Stimulated activated CD4-positive, alpha-beta T cell treated with anti-CD3 and anti-CD28 coated beads, Interleukin-12 subunit alpha, Interleukin-12 subunit beta, amount 100 ng/mL, for 48 hours (primary cell): ENCODE measurements at regions not wholly inside any gene's neighbourhood (a gene's known extent, or its start where the extent isn't known, plus 50 kb on each side); places are given as distances from the start of the nearest gene placed in this dataset.

ENCODE experiments used
- DNase-seq, 3 donors: peaks; one replicate each; pipeline ENCODE4 v3.0.0-alpha.2; 2020; ENCODE audit warnings: low read depth in 2 of 3, low spot score in 1 of 3

- no peak for DNase-seq
Observed at GRCh38 chr9:129347316-129348120, 169.5 kb upstream of the IER5L start.

GRCh38 chr9:129346046-129346445, 168.0 kb upstream of the IER5L start:
- DNase-seq, result no peak

DNA sequence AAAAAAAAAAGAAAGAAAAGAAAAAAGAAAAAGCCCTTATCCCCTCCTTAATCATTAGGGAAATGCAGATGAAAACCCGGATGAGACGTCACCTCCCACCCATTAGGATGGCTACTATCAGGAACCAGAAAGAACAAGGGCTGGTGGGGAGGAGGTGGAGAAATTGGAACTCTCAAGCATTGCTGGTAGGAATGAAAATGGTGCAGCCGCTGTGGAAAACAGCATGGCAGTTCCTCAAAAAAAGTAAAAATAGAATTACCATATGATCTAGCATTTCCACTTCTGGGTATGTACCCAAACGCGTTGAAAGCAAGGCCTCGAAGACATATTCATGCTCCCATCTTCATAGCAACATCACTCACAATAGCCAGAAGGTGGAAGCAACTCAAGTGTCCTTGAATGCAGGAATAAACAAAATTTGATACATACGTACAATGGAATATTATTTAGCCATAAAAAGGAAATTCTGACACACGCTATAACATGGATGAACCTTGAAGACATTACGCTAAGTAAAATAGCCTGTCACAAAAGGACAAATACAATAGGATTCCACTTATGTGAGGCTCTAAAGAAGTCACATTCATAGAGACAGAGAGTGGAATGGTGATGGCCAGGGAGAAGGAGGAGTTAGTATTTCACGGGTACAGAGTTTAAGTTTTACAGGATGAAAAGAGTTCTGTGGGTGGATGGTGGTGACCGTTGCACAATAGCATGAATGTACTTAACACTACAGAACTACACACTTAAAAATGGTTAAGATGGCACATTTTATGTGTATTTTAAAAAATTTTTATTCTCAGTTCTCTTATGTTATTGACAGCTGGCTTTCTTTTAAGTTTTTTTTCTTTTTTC, 166.8 kb upstream of the IER5L start:
- no peak for DNase-seq

DNA sequence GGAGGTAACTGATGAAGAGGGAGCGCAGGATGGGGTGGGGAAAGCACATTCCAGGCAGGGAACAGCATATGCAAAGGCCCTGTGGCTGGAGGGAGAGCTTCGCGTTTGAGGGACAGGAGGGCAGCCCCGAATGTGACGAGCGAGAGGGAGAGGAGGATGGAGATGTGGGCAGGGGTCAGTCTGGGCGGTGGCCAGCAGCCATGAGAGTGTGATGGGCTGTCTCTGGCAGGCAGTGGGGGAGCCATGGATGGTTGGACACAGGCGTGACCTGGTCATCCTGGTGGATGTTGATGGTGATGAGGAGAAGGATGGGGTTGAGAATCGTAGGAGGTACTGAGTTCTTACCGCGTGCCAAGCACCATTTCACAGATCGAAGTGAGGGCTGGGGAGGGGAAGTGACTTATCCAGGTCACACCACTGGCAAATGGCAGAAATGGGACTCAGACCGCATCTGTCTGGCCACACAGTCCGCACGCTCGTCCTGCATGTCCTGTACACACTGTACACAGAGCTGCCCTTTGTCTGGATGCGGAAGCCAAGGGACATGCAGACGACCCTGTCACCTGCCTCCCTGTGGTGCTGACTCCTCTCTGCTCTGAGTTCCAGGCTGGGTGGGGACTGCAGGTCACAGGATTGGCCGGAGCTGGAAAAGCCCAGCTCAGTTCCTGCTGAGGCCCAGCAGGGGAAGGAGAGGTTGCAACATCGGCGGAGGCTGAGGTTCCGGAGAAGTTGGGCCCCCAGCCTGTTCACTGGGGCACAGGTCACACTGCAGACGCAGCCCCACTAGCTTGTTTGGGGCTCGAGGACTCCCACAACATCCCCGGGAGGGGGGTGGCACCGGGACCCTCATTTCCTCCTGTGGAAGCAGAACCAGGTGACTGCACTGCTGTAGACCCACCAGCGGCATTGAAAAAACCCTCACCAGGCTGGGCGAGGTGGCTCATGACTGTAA, 165.6 kb upstream of the IER5L start:
- no peak for DNase-seq

DNA sequence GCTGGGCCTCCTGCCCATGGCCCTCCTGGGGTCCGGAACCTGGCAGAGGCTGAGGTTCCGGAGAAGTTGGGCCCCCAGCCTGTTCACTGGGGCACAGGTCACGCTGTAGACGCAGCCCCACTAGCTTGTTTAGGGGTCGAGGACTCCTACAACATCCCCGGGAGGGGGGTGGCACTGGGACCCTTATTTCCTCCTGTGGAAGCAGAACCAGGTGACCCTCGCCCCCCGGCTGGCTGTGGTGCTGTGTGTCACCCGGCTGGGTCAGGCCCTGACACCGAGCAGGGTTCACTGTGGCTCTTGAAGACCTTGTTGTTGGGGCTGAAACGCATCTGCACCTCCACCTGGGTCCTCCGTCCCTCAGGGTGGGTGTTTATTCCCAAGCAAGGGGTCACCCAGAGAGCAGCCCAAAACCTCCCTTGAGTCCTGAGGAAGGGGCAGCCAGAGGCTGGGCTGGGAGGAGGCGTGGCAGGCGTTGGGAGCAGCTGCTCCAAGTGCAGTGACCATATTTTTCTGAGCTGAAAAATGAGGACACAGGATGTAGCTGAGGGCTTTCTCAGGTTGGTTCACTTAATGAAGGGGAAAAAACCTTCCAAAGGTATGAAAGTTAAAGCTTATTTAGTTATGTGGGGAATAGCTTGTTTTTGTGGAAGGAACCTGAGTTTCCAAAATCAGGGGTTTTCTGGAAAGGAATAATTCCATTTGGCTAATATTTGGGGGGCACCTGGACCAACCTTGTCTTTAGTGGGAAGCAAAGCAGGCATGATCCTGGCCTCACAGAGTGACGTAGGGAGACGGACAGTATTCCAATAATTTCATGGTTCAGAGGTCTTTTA, 164.7 kb upstream of the IER5L start:
- DNase-seq, result no peak

DNA sequence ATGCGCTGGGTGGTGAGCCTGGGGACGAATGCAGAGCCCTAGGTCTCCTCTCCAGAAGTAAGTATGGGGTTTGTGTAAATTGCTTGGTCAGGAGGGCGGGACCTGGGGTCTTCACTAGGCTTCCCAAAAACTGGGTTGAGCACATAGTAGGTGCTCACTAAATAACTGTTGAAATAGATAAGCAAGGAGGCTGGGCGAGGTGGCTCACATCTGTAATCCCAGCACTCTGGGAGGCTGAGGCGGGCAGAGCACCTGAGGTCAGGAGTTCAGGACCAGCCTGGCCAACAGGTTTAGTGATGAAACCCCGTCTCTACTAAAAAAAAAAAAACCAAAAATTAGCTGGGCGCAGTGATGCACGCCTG, 163.9 kb upstream of the IER5L start:
- DNase-seq, result no peak

DNA sequence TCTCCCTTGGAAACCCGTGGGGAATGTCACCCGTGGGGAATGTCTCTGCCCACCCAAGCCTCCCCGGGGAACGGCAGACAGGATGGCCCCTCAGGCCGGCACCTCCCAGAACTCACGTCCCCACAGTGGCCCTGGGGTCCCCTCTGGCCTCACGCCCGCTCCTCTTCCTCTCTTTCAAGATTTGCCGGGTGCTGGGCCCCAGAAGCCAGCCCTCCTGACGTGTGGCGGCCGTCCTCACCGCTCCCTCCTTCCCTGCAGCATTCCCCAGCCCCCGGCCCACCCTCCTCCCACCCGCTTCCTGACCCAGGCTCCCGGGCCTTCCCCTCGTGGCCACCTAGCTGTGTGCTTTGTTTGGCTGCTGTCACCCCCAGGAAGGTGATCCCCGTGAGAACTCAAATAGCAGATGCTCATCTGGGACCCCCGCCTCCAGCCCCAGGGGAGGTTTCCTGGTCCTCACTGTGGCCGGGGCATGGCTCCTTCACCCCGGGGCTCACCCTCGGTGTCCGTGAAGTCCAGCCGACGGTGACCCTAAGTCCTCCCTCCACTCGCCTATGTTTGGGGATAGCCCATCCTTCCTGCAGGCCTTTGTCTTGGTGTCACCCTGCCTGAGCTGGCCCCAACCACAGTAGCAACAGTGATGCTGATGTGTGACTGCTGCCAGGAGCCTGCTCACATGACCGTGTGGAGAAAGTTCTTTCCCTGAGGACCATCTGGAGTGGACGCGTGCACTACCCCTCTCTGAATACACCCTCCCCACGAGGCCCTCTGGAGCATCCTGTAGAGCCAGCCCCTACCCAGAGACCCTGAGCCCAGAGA, 163.3 kb upstream of the IER5L start:
- DNase-seq, result no peak

GRCh38 chr9:129340427-129341170, 162.5 kb upstream of the IER5L start:
- no peak for DNase-seq

GRCh38 chr9:129339539-129340157, 161.6 kb upstream of the IER5L start:
- DNase-seq, result no peak

DNA sequence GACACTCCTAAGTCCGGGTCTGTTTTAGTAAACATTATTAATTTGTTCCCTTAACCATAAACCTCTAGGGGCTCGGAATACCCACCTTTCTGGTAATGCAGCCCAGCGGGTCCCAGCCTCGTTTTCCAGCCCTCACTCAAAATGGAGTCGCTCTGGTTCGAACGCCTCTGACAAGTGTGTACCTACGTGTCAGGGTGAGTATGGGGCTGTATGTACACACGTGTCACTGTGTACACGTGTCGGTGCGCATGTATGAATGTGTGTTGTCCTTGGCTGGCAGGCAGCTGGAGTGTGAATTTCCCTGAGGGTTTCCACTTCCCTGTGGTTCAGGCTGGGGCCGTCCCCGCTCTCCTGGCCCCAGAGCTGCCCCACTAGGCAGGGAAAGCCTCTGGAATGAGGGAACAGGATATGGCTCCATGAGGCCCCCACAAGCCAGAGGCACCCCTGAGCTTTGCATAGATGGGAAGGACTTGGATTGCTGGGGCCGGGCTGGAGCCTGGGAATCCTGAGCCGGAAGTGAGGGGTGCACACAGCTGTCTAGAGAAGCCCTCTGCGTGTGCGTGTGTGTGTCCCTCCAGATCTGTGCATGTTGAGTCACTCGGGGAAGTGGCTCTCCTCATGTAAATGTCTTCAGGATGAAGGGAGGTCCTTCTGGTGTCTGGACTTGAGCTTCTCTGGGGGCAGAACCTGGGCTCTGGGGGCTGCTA, 160.8 kb upstream of the IER5L start:
- no peak for DNase-seq

DNA sequence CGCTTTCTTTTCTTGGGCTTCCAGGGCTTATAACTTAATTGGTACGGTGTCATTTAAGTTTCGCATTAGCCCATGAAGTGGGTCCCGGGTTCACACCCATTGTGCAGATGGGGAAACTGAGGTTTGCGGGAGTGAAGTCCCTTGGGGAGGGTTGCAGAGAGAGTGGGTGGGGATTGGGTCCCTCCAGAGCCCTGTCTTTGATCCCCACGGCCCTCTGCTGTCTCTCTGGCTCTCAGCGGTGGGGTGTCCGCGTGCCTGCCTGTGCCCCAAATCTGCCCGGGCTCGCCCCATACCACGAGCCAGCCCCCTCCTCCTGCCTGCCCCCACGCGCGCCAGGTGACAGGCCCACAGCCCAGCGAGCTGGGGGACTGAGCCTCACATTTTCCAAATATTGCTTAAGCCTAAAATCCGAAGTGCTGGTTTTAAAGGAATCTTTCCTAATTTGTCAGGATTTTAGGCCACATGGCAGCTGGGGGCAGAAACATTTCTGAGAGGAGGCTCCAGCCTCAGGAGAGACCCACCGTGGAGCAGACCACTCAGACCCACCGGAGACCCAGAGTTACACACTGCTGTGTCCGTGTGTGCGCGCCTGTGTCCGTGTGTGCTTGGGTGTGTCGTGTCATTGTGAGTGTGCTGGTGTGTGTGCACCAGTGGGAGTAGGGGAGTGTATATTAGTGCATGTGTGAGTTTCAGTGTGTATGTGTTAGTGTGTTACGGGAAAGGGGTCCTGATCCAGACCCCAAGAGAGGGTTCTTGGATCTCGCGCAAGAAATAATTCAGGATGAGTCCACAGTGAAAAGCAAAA, 159.5 kb upstream of the IER5L start:
- DNase-seq, result no peak

- DNase-seq, result no peak
Observed at GRCh38 chr9:129336601-129337331, 158.7 kb upstream of the IER5L start.

DNA sequence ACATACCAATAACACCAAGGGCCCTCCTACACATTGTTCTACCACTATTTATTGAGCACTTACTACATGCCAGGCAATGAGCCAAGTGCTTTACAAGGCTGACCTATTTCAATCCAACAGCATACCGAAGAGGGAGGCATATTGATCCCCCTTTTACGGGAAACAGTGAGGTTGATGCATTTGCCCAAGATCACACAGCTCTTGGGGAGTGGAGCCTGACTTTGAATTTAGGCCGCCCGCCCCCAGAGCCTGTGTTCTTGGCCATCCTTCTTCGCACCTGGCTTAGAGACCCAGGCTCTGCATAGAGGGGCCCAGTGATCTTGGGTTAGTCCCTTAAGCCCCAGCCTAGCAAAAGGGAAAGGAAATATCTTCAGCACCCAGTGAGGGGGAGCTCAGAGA, 158.1 kb upstream of the IER5L start:
- no peak for DNase-seq

GRCh38 chr9:129335464-129336129, 157.5 kb upstream of the IER5L start:
- DNase-seq, result no peak

DNA sequence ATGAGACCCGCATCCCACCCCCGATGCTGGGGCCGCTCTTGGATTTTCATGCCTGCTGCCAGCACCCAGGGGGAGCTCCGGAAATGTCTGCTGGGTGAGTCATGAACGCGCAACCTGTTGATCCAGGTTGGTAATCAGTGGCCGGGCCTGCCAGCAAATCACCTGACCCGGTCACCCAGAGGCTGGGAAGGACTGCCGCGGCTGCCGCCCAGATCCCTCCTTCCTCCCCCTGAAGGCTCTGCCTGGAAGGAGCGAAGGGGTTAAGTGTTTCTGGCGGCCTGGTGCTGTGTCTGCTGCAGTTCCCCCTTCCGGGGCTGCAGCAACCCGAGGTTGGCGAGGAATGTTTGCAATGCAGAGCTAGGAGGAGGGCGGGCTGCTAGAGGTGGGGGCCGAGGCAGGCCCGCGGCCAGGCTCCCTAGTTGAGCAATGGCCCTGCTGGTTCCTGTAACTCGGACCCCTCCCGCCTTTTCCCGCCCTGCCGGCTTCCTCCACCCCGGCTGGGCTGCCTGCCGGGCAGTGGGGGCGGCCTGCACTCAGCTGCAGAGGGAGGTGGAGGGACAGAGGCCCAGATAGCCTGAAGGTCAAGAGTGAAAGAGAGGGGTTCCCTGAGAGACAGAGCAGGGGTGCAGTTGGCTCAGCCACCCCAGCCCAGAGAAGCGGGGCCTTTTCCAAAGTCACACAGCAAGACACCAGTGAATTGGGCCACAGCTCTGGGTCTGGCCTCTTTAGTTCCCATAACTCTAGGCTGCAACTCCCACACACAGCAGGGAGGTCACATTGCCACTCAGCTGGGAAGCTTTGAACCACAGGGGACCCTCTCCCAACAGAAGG, 156.3 kb upstream of the IER5L start:
- DNase-seq, result no peak
